ENCODE measurements at regions not wholly inside any gene's neighbourhood (a gene's known extent, or its start where the extent isn't known, plus 50 kb on each side); places are given as distances from the start of the nearest gene placed in this dataset.
A peak's percentile ranks its signal among the peaks of the same experiment; 100 is the strongest.

DNA sequence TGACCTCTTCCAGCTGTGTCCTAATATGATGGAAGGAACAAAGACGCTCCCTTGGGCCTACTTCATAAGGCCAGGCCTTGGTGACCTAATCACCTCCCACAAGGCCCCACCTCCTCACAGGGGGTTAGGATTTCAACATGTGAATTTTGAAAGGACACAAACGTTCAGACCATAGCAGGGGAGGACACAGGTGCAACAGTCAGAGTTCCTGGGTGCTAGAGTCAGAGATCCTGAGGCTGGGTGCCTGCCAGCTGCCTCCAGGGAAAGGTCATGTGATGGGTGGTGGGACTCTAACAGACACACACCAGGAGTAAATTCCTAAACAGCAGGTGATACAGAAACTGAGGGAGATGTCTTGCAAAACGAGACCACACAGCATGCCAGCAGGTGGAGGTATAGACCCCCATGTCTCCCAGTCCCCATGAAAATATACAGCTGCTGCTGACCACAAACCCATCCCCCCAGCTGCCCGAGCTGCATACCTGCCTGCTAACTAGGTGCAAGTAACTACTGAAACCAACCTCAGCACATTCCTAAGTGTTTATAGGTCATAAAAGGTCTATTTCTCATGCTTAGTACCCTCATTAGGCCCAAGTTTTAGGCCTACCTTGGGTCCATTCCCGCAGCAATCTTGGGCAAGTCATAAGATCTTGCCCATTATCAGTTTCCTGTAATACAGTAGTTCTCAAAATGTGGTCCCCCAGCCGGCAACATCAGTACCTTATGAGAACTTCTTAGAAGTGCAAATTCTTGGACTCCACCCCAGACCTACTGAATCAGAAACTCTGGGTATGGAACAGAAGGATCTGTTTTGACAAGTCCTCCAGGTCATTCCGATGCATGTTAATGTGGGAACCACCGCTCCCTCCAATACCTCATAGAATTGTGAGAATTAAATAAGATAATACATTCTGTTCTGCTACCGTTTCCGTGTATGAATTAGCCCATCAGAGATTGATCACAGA lies 245.3 kb downstream of the ENC1 start:
- no peaks in the 10 kb centered on the region for H4K20me1 ChIP-seq (ENCODE audit: control insufficient read depth, insufficient read depth)
- ATAC-seq (peak; percentile 33), FAIRE-seq (no peak), DNase-seq (ENCODE audit: low read depth, low spot score) (no peak)
- ChIA-PET SMC1A (ENCODE audit: uncharacterized antibody, unreplicated experiment) (interaction anchor here (0.6 to 2.4 kb wide), 7 partner anchors 13 to 251 kb away, joined by 3 to 8 read pairs (median 3); no protein-coding TSS in a partner anchor), CTCF (interaction anchor here (0.7 to 5.8 kb wide), 7 partner anchors 15 to 492 kb away, joined by 3 to 51 read pairs (median 4); partner anchors contain the start of gene ENC1), POLR2A (no interaction called here), RAD21 (ENCODE audit: unreplicated experiment) (interaction anchor here (1.1 to 1.6 kb wide), 4 partner anchors 242 to 248 kb away, joined by 3 to 6 read pairs (median 6); partner anchors contain the start of gene ENC1)
- H3K4me1 ChIP-seq (ENCODE audit: control insufficient read depth, insufficient read depth, low read length) = peaks cover 14% of the 10 kb centered on the region
- 75% methylated on average over 10 of the region's 10 CpGs for WGBS (ENCODE audit: insufficient coverage, insufficient replicate concordance, low lambda C conversion rate, missing lambda C conversion rate)
- H3K4me2 ChIP-seq (ENCODE audit: control insufficient read depth, insufficient read depth) = no peak overlapping the region
- TF ChIP-seq ZNF622 (IDR thresholded peaks at IDR 0.05) = no peak
- no peak for TF ChIP-seq KDM1A (IDR thresholded peaks at IDR 0.05; ENCODE audit: borderline replicate concordance)
- peak; percentile 46 for TF ChIP-seq RAD21 (IDR thresholded peaks at IDR 0.05; ENCODE audit: insufficient read depth, low read depth, low read length)
- TF ChIP-seq, protein P1, sequence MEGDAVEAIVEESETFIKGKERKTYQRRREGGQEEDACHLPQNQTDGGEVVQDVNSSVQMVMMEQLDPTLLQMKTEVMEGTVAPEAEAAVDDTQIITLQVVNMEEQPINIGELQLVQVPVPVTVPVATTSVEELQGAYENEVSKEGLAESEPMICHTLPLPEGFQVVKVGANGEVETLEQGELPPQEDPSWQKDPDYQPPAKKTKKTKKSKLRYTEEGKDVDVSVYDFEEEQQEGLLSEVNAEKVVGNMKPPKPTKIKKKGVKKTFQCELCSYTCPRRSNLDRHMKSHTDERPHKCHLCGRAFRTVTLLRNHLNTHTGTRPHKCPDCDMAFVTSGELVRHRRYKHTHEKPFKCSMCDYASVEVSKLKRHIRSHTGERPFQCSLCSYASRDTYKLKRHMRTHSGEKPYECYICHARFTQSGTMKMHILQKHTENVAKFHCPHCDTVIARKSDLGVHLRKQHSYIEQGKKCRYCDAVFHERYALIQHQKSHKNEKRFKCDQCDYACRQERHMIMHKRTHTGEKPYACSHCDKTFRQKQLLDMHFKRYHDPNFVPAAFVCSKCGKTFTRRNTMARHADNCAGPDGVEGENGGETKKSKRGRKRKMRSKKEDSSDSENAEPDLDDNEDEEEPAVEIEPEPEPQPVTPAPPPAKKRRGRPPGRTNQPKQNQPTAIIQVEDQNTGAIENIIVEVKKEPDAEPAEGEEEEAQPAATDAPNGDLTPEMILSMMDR (IDR thresholded peaks at IDR 0.05 in 2 of 3, conservative IDR thresholded peaks at IDR 0.05 in 1 of 3; ENCODE audit: control insufficient read depth in 2 of 3, extremely low read depth in 1 of 3, insufficient read depth in 1 of 3, low read depth in 3 of 3, low read length in 3 of 3) = peak in 2 of 3 experiments; percentile 24 to 34; a peak in 3 of 6 replicates
- TF ChIP-seq SMC3 (IDR thresholded peaks at IDR 0.05; ENCODE audit: borderline replicate concordance, low read length) = 0 out of 2 replicates have a peak, but pooled peaks have one; percentile 29
- no peak for TF ChIP-seq ZZZ3 (IDR thresholded peaks at IDR 0.05; ENCODE audit: control insufficient read depth, insufficient read length, low read depth)
- peak; percentile 63 for TF ChIP-seq RUNX3 (IDR thresholded peaks at IDR 0.05; ENCODE audit: low read length)
- peak; percentile 49; the same call in 1 of the 2 replicates for TF ChIP-seq TCF12 (IDR thresholded peaks at IDR 0.05; ENCODE audit: low read depth, low read length)
- H3K4me3 ChIP-seq = no peak overlapping the region
- no peak overlapping the region for H3K27ac ChIP-seq (ENCODE audit: control insufficient read depth, insufficient read depth)
- H3K36me3 ChIP-seq (ENCODE audit: control insufficient read depth in 2 of 2, insufficient read depth in 2 of 2, low read length in 1 of 2) = no peaks in the 10 kb centered on the region
- no TSS peak for BruUV-seq (replicated peaks)
- H3K27me3 ChIP-seq (replicated peaks in 1 of 2; ENCODE audit: control insufficient read depth in 2 of 2, insufficient read depth in 2 of 2, low read length in 1 of 2) = no peaks in the 10 kb centered on the region
- H3K79me2 ChIP-seq (ENCODE audit: control insufficient read depth, insufficient read depth, low read length) = no peaks in the 10 kb centered on the region
- in situ Hi-C loops (cut with MboI) (no loop called here), intact Hi-C loops (cut with micrococcal nuclease; ENCODE audit: unreplicated experiment) (loop anchor here (2.0 to 5.0 kb wide), 3 partner anchors 92 to 238 kb away; no protein-coding TSS in a partner anchor)
- H2AFZ ChIP-seq (ENCODE audit: control insufficient read depth, low read depth, low read length) = no peak overlapping the region
- no peak overlapping the region for H3K9ac ChIP-seq (ENCODE audit: control insufficient read depth, insufficient read depth, low read length)
- H3K9me3 ChIP-seq (replicated peaks; ENCODE audit: control insufficient read depth, insufficient read depth, low read length) = no peaks in the 10 kb centered on the region; the same call in 2 of the 3 replicates
